Activated T-cell treated with anti-CD3 and anti-CD28 coated beads for 24 hours (primary cell): ENCODE measurements at regions not wholly inside any gene's neighbourhood (a gene's known extent, or its start where the extent isn't known, plus 50 kb on each side); places are given as distances from the start of the nearest gene placed in this dataset.
A peak's percentile ranks its signal among the peaks of the same experiment; 100 is the strongest.

Experiments
- DNase-seq: peaks from one replicate; pipeline ENCODE4 v3.0.0-alpha.2; 2020; ENCODE audit warnings: low read depth

- DNase-seq, result no peak
Measured at GRCh38 chr6:22027040-22027725, 269.7 kb downstream of the PRL start.

- no peak for DNase-seq
Measured at GRCh38 chr6:22028403-22029090, 268.3 kb downstream of the PRL start.

- DNase-seq, result no peak
Measured at GRCh38 chr6:22029171-22029570, 267.7 kb downstream of the PRL start.

- no peak for DNase-seq
Measured at GRCh38 chr6:22030730-22031619, 265.9 kb downstream of the PRL start.

- no peak for DNase-seq
Measured at GRCh38 chr6:22035690-22036089, 261.1 kb downstream of the PRL start.

GRCh38 chr6:22036275-22036674 lies 260.6 kb downstream of the PRL start:
- no peak for DNase-seq

GRCh38 chr6:22036699-22037098 lies 260.1 kb downstream of the PRL start:
- DNase-seq, result no peak

GRCh38 chr6:22041797-22042480 lies 254.9 kb downstream of the PRL start:
- DNase-seq, result no peak

- DNase-seq, result no peak
Measured at GRCh38 chr6:22042706-22043105, 254.1 kb downstream of the PRL start.

- DNase-seq, result no peak
Measured at GRCh38 chr6:22043284-22043962, 253.4 kb downstream of the PRL start.

GRCh38 chr6:22045261-22045912 lies 251.4 kb downstream of the PRL start:
- no peak for DNase-seq

GRCh38 chr6:22049002-22049401 lies 247.8 kb downstream of the PRL start:
- no peak for DNase-seq

- no peak for DNase-seq
Measured at GRCh38 chr6:22053391-22053997, 243.3 kb downstream of the PRL start.

GRCh38 chr6:22056398-22056797 lies 240.4 kb downstream of the PRL start:
- no peak for DNase-seq

- DNase-seq, result no peak
Measured at GRCh38 chr6:22057962-22058361, 238.9 kb downstream of the PRL start.

- no peak for DNase-seq
Measured at GRCh38 chr6:22059126-22059525, 237.7 kb downstream of the PRL start.

- no peak for DNase-seq
Measured at GRCh38 chr6:22059946-22060345, 236.9 kb downstream of the PRL start.

- DNase-seq, result peak; percentile 26
Measured at GRCh38 chr6:22062807-22063408, 233.9 kb downstream of the PRL start.

- DNase-seq, result no peak
Measured at GRCh38 chr6:22064558-22064957, 232.3 kb downstream of the PRL start.

GRCh38 chr6:22067122-22067521 lies 229.7 kb downstream of the PRL start:
- DNase-seq, result no peak
